Stomach (tissue), 8 donors: ENCODE measurements at regions not wholly inside any gene's neighbourhood (a gene's known extent, or its start where the extent isn't known, plus 50 kb on each side); places are given as distances from the start of the nearest gene placed in this dataset.

Experiments
- DNase-seq, 2 donors: peaks; one replicate each; pipeline versions ENCODE4 v3.0.0 to v3.0.0-alpha.2; 2013 to 2019
- H3K27ac ChIP-seq, 5 donors: fragments of 200-600 bp in 4 of 5; sonication (generic) in 4 of 5; one replicate each; pipeline ENCODE4 v1.5.1; 2013 to 2019; ENCODE audit warnings: mild to moderate bottlenecking in 1 of 5, moderate library complexity in 1 of 5
- H3K27me3 ChIP-seq, 3 donors: fragments of 200-600 bp; sonication (generic); one replicate each; pipeline ENCODE4 v1.5.1; 2017 to 2019; ENCODE audit warnings: mixed run types in 1 of 3
- H3K36me3 ChIP-seq, 4 donors: fragments of 200-600 bp; sonication (generic); 1 replicate in 3 of 4; 2 replicates in 1 of 4; pipeline ENCODE4 v1.5.1; 2016 to 2019
- H3K4me1 ChIP-seq, 4 donors: fragments of 200-600 bp; sonication (generic); one replicate each; pipeline ENCODE4 v1.5.1; 2016 to 2019
- H3K4me3 ChIP-seq, 4 donors: fragments of 200-600 bp; sonication (generic) in 3 of 4; one replicate each; pipeline ENCODE4 v1.5.1; 2016 to 2019; ENCODE audit warnings: mild to moderate bottlenecking in 1 of 4
- H3K9me3 ChIP-seq, 4 donors: fragments of 200-600 bp; sonication (generic); one replicate each; pipeline ENCODE4 v1.5.1; 2016 to 2019
- EP300 ChIP-seq: sonication (generic); formaldehyde crosslinking; IDR thresholded peaks from one replicate; pipeline ENCODE4 v1.6.1; 2017; ENCODE audit warnings: antibody characterized with exemption
- POLR2A ChIP-seq, 4 donors: fragments of 450-650 bp; IDR thresholded peaks; one replicate each; pipeline ENCODE4 v1.6.1; 2016; ENCODE audit warnings: antibody characterized with exemption in 4 of 4, control low read depth in 2 of 4, mild to moderate bottlenecking in 1 of 4, moderate library complexity in 1 of 4
- POLR2AphosphoS5 ChIP-seq, 3 donors: sonication (generic); formaldehyde crosslinking; IDR thresholded peaks; one replicate each; pipeline ENCODE4 v1.6.1; 2016; ENCODE audit warnings: antibody characterized with exemption in 3 of 3
- WGBS, 5 donors: extraction: QIAGEN DNeasy Blood & Tissue Kit in 3 of 5; methylation state at CpG; one replicate each; pipeline versions ENCODE4 v1.1.5 to v1.1.7; 2013 to 2018; 5-methylcytosine and 5-hydroxymethylcytosine counted together
- intact Hi-C: fragments of 100-400 bp; cut with DNase I; formaldehyde crosslinking; loops from one replicate; pipeline ENCODE4 v1.15.1; 2023; ENCODE audit warnings: low total_unique reads
- TF ChIP-seq, protein P1 (sequence below), 7 experiments: fragments of 450-650 bp in 4 of 7; fragments of 200-600 bp in 3 of 7; sonication (generic) in 3 of 7; IDR thresholded peaks; one replicate each; pipeline ENCODE4 v1.5.1; 2016 to 2019; ENCODE audit warnings: antibody characterized with exemption in 7 of 7, control low read depth in 2 of 7, mild to moderate bottlenecking in 1 of 7
- donor health status: healthy with polysubstance abuse.
- donor health status: Bipolar disorder and iron deficiency.
- donor health status: healthy.

DNA sequence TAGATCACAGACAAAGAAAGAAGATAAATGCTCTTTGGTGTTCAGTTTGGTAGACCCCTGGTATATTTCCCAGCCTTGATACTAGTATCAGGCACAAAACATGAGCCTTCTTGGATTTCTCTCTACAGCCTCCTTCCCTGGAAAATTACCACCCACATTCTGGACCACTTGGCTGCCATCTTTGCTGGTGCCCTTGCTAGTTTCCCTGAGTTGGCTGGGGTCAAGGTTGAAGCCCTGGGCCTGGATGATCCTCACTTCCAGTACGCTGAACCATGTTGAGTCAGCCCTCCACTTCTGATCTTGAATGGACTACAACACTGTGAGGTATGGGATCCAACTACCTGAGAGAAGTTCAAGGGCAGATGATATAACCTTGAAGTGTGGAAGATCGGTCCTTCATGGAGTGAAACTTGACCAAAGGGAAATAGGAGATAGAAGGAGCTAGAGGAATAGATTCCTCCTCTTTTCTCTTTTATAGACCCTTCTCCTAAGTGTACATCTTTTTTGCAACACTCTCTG lies 501.4 kb downstream of the TMEM114 start:
- DNase-seq: no peak
- 80 to 93% (median 88%) methylated on average over 2 of the region's 2 CpGs for WGBS, 5 donors
- H3K9me3 ChIP-seq: no peaks in the 10 kb centered on the region
- H3K27ac ChIP-seq: no peak overlapping the region
- intact Hi-C loops: no loop called here
- no peaks in the 10 kb centered on the region for H3K36me3 ChIP-seq
- no peaks in the 10 kb centered on the region for H3K4me1 ChIP-seq
- H3K27me3 ChIP-seq: no peaks in the 10 kb centered on the region
- H3K4me3 ChIP-seq: no peak overlapping the region
- TF ChIP-seq EP300 (no peak), POLR2AphosphoS5 (IDR thresholded peaks at IDR 0.05) (no peak), POLR2A (IDR thresholded peaks at IDR 0.05) (no peak)

DNA sequence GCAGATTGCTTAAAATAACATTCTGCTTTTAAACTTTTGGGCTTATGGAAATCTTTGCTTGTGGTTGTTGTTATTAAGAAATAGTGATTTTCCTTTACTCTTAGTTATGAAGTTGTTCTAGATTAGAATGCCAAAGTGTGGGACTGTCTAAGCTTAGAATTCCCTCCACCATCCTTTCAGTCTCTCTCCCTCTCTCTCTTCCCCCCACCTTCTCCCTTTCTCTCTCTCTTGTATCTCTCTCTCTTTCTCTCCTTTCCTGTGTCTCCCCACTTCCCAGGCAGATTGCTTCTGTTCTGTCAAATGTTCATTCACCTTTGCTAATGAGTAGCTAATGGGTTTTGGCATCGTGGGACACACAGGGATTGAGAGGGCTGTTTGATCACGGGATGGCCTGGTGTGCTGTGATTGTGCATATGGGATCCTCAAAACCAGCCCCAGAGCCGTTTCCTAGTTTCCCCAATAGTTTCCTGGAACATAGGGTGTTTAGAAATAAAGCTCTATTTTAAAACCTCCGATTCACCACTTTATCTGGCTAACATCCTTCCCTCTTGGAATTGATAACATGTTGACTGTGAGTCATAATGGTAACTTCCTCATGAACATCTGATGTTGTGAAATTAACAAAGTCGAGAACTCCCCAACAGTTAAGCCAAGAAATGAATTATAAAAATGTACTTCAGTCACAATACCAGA lies 502.6 kb downstream of the TMEM114 start:
- intact Hi-C loops: no loop called here
- Histone ChIP-seq H3K36me3 (no peaks in the 10 kb centered on the region), H3K9me3 (no peaks in the 10 kb centered on the region), H3K4me1 (no peaks in the 10 kb centered on the region), H3K4me3 (no peak overlapping the region), H3K27ac (no peak overlapping the region), H3K27me3 (no peaks in the 10 kb centered on the region)
- 45 to 59% (median 52%) methylated on average over 5 of the region's 5 CpGs for WGBS, 5 donors
- no peak for TF ChIP-seq POLR2AphosphoS5 (IDR thresholded peaks at IDR 0.05)
- TF ChIP-seq, protein P1, sequence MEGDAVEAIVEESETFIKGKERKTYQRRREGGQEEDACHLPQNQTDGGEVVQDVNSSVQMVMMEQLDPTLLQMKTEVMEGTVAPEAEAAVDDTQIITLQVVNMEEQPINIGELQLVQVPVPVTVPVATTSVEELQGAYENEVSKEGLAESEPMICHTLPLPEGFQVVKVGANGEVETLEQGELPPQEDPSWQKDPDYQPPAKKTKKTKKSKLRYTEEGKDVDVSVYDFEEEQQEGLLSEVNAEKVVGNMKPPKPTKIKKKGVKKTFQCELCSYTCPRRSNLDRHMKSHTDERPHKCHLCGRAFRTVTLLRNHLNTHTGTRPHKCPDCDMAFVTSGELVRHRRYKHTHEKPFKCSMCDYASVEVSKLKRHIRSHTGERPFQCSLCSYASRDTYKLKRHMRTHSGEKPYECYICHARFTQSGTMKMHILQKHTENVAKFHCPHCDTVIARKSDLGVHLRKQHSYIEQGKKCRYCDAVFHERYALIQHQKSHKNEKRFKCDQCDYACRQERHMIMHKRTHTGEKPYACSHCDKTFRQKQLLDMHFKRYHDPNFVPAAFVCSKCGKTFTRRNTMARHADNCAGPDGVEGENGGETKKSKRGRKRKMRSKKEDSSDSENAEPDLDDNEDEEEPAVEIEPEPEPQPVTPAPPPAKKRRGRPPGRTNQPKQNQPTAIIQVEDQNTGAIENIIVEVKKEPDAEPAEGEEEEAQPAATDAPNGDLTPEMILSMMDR (IDR thresholded peaks at IDR 0.05): no peak
- no peak for TF ChIP-seq POLR2A (IDR thresholded peaks at IDR 0.05)
- no peak for DNase-seq

DNA sequence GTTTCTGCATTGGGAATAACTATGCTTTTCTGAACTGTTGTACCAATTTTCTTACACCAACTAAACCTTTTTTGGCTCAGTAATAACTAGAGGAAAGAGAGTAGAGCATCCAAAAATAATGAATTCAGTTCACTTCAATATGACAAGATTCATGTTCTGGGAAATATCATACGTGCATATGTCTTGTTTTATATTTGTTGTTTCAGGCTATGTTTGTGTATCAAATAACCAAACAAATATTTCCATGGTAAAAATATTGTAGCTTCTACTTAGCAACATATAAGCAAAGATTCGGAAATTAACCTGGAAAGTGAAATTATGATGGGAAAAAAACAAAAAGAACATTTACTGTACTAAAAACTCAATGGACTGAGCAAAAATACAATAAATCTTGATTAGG lies 503.2 kb downstream of the TMEM114 start:
- TF ChIP-seq POLR2AphosphoS5 (IDR thresholded peaks at IDR 0.05): no peak
- no peak for TF ChIP-seq EP300
- TF ChIP-seq POLR2A (IDR thresholded peaks at IDR 0.05): no peak
- TF ChIP-seq, protein P1 (IDR thresholded peaks at IDR 0.05): no peak
- no peak for DNase-seq
- Histone ChIP-seq H3K4me3 (no peak overlapping the region), H3K9me3 (peaks cover 0 to 5% (median 0%) of the 10 kb centered on the region in 4 donors), H3K27ac (no peak overlapping the region), H3K27me3 (no peaks in the 10 kb centered on the region), H3K36me3 (no peaks in the 10 kb centered on the region), H3K4me1 (no peaks in the 10 kb centered on the region)
- 72 to 86% (median 78%) methylated on average over 2 of the region's 2 CpGs for WGBS, 5 donors
- intact Hi-C loops: no loop called here

GRCh38 chr16:8084882-8085281 lies 505.4 kb downstream of the TMEM114 start:
- no peak overlapping the region for H3K27ac ChIP-seq
- H3K4me3 ChIP-seq: no peak overlapping the region
- 72 to 88% (median 84%) methylated on average over 2 of the region's 2 CpGs for WGBS, 5 donors
- TF ChIP-seq EP300 (no peak), POLR2AphosphoS5 (IDR thresholded peaks at IDR 0.05) (no peak), POLR2A (IDR thresholded peaks at IDR 0.05) (no peak)
- TF ChIP-seq, protein P1 (IDR thresholded peaks at IDR 0.05): no peak
- no peaks in the 10 kb centered on the region for H3K4me1 ChIP-seq
- DNase-seq: no peak
- peaks cover 0 to 5% (median 0%) of the 10 kb centered on the region in 4 donors for H3K9me3 ChIP-seq
- H3K27me3 ChIP-seq: no peaks in the 10 kb centered on the region
- no peaks in the 10 kb centered on the region for H3K36me3 ChIP-seq
- intact Hi-C loops: no loop called here

DNA sequence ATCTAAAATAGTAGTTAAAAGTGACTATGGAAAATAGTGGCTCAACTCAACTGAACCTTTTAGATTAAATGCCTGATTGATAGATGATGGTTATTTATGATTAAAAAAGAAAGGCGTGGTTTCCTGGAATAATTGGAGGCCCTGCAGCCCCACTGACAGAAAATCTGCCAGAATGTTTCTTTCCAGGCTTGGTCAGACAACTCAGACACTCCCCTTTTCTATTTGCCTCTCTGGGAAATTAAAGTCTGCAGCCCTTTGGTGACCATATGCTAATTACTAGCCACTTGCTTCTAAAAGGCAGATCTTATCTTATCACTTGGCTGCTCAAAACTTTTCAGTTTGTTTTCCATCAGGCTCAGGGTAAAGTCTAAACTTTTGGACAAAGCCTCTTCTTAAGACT lies 506.0 kb downstream of the TMEM114 start:
- no peaks in the 10 kb centered on the region for H3K36me3 ChIP-seq
- no peaks in the 10 kb centered on the region for H3K4me1 ChIP-seq
- 65 to 91% (median 71%) methylated on average over 1 of the region's 1 CpG for WGBS, 5 donors
- TF ChIP-seq POLR2A (IDR thresholded peaks at IDR 0.05) (no peak), EP300 (no peak), POLR2AphosphoS5 (IDR thresholded peaks at IDR 0.05) (no peak)
- TF ChIP-seq, protein P1 (IDR thresholded peaks at IDR 0.05): no peak
- no peak for DNase-seq
- H3K27me3 ChIP-seq: no peaks in the 10 kb centered on the region
- intact Hi-C loops: no loop called here
- H3K9me3 ChIP-seq: peaks cover 0 to 5% (median 0%) of the 10 kb centered on the region in 4 donors
- H3K27ac ChIP-seq: no peak overlapping the region
- H3K4me3 ChIP-seq: no peak overlapping the region
